Mammary epithelial cell (primary cell): ENCODE measurements at regions not wholly inside any gene's neighbourhood (a gene's known extent, or its start where the extent isn't known, plus 50 kb on each side); places are given as distances from the start of the nearest gene placed in this dataset.

Experiments
- CTCF ChIP-seq, 2 donors: IDR thresholded peaks in 1 of 2; conservative IDR thresholded peaks in 1 of 2; 2 replicates each; pipeline ENCODE4 v1.5.1; 2011 to 2012; ENCODE audit warnings: inconsistent platforms in 2 of 2, low read length in 2 of 2, mild to moderate bottlenecking in 2 of 2, control low read depth in 1 of 2, low read depth in 1 of 2; ENCODE audit not compliant: insufficient read depth in 1 of 2; ENCODE audit errors: extremely low read depth in 1 of 2
- EZH2 ChIP-seq: IDR thresholded peaks from 2 replicates; pipeline ENCODE4 v1.6.1; 2012; ENCODE audit warnings: low read length, inconsistent platforms, borderline replicate concordance

GRCh38 chr5:3321119-3321760 is 274.4 kb upstream of the IRX1 start:
- TF ChIP-seq CTCF (conservative IDR thresholded peaks at IDR 0.05 in 1 of 2, IDR thresholded peaks at IDR 0.05 in 1 of 2; ENCODE audit: extremely low read depth in 1 of 2, insufficient read depth in 1 of 2, low read depth in 1 of 2, low read length in 2 of 2) = no peak
- no peak for TF ChIP-seq EZH2
